Ovary (tissue), 3 donors: ENCODE measurements at regions not wholly inside any gene's neighbourhood (a gene's known extent, or its start where the extent isn't known, plus 50 kb on each side); places are given as distances from the start of the nearest gene placed in this dataset.

ENCODE experiments used
- CTCF ChIP-seq, 3 donors: fragments of 450-650 bp in 2 of 3; fragments of 200-600 bp in 1 of 3; IDR thresholded peaks; one replicate each; pipeline versions ENCODE4 v1.5.1 to v1.8.0; 2016 to 2022; ENCODE audit warnings: antibody characterized with exemption in 3 of 3, mild to moderate bottlenecking in 1 of 3
- EP300 ChIP-seq: sonication (generic); formaldehyde crosslinking; IDR thresholded peaks from one replicate; pipeline ENCODE4 v1.6.1; 2017; ENCODE audit warnings: antibody characterized with exemption
- POLR2A ChIP-seq: fragments of 450-650 bp; IDR thresholded peaks from one replicate; pipeline ENCODE4 v1.6.1; 2017; ENCODE audit warnings: antibody characterized with exemption, mild to moderate bottlenecking, moderate library complexity
- donor health status: DM: no; HTN: no; CAD: no.

GRCh38 chr6:104644848-104645247 is 214.9 kb downstream of the HACE1 start:
- TF ChIP-seq CTCF (IDR thresholded peaks at IDR 0.05): no peak
- no peak for TF ChIP-seq POLR2A
- no peak for TF ChIP-seq EP300
